Neuronal stem cell (in vitro differentiated cells): ENCODE measurements at regions not wholly inside any gene's neighbourhood (a gene's known extent, or its start where the extent isn't known, plus 50 kb on each side); places are given as distances from the start of the nearest gene placed in this dataset.

ENCODE experiments used
- DNase-seq: peaks from one replicate; pipeline ENCODE4 v3.0.0-alpha.2; 2013; ENCODE audit warnings: low spot score
- H2AFZ ChIP-seq: one replicate; pipeline ENCODE4 v1.6.1; 2013; ENCODE audit warnings: mild to moderate bottlenecking, low read length, inconsistent platforms
- H2AK5ac ChIP-seq: 2 replicates; pipeline ENCODE4 v1.6.1; 2013; ENCODE audit warnings: low read depth, mild to moderate bottlenecking, inconsistent platforms, low read length, moderate library complexity, mixed read lengths
- H2BK120ac ChIP-seq: 2 replicates; pipeline ENCODE4 v1.6.1; 2013; ENCODE audit warnings: low read depth, mild to moderate bottlenecking, inconsistent platforms, low read length, moderate library complexity, mixed read lengths
- H2BK12ac ChIP-seq: one replicate; pipeline ENCODE4 v1.6.1; 2013; ENCODE audit warnings: low read length, inconsistent platforms
- H2BK15ac ChIP-seq: 2 replicates; pipeline ENCODE4 v1.6.1; 2013; ENCODE audit warnings: mild to moderate bottlenecking, low read length, inconsistent platforms, mixed read lengths
- H2BK5ac ChIP-seq: one replicate; pipeline ENCODE4 v1.6.1; 2013; ENCODE audit warnings: inconsistent platforms, mild to moderate bottlenecking, low read length, moderate library complexity
- H3K14ac ChIP-seq: one replicate; pipeline ENCODE4 v1.6.1; 2013; ENCODE audit warnings: low read length, inconsistent platforms
- H3K18ac ChIP-seq: 2 replicates; pipeline ENCODE4 v1.6.1; 2013; ENCODE audit warnings: low read length, inconsistent platforms
- H3K23ac ChIP-seq: 2 replicates; pipeline ENCODE4 v1.6.1; 2013; ENCODE audit warnings: low read depth, mild to moderate bottlenecking, mixed read lengths, low read length, inconsistent platforms; ENCODE audit not compliant: poor library complexity
- H3K27ac ChIP-seq: replicated peaks from 3 replicates; pipeline ENCODE4 v1.5.1; 2013; ENCODE audit warnings: low read length, inconsistent platforms
- H3K27me3 ChIP-seq, 3 experiments: 2 replicates each; pipeline ENCODE4 v1.6.1; 2013; ENCODE audit warnings: low read length in 3 of 3, mild to moderate bottlenecking in 2 of 3, inconsistent platforms in 1 of 3, low read depth in 1 of 3, mixed read lengths in 1 of 3, moderate library complexity in 1 of 3; ENCODE audit not compliant: control insufficient read depth in 3 of 3, insufficient read depth in 3 of 3
- H3K36me3 ChIP-seq, 2 donors: replicated peaks in 1 of 2; 2 replicates each; pipeline ENCODE4 v1.6.1; 2013; ENCODE audit warnings: low read length in 2 of 2; ENCODE audit not compliant: control insufficient read depth in 2 of 2, insufficient read depth in 2 of 2
- H3K4ac ChIP-seq: 2 replicates; pipeline ENCODE4 v1.6.1; 2013; ENCODE audit warnings: inconsistent platforms, mild to moderate bottlenecking, low read length, moderate library complexity
- H3K4me1 ChIP-seq, 2 donors: 1 replicate in 1 of 2; 2 replicates in 1 of 2; pipeline ENCODE4 v1.6.1; 2013; ENCODE audit warnings: low read length in 2 of 2, low read depth in 1 of 2; ENCODE audit not compliant: control insufficient read depth in 2 of 2, insufficient read depth in 1 of 2
- H3K4me2 ChIP-seq: one replicate; pipeline ENCODE4 v1.6.1; 2013; ENCODE audit warnings: mild to moderate bottlenecking, low read length, inconsistent platforms; ENCODE audit not compliant: insufficient read depth, poor library complexity, severe bottlenecking
- H3K4me3 ChIP-seq, 2 donors: 2 replicates each; pipeline ENCODE4 v1.5.1; 2013; ENCODE audit warnings: low read length in 2 of 2, mild to moderate bottlenecking in 2 of 2, inconsistent platforms in 1 of 2, moderate library complexity in 1 of 2
- H3K79me1 ChIP-seq: one replicate; pipeline ENCODE4 v1.6.1; 2013; ENCODE audit warnings: low read depth, mild to moderate bottlenecking, inconsistent platforms, low read length, moderate library complexity
- H3K9ac ChIP-seq: one replicate; pipeline ENCODE4 v1.6.1; 2013; ENCODE audit warnings: mild to moderate bottlenecking, low read depth, low read length, inconsistent platforms; ENCODE audit not compliant: poor library complexity
- H3K9me3 ChIP-seq, 2 donors: replicated peaks in 1 of 2; 2 replicates each; pipeline versions ENCODE3 to v1.6.1; 2013; ENCODE audit warnings: low read length in 2 of 2, mild to moderate bottlenecking in 2 of 2, inconsistent platforms in 1 of 2, low read depth in 1 of 2, mixed read lengths in 1 of 2, moderate library complexity in 1 of 2; ENCODE audit not compliant: control insufficient read depth in 2 of 2, insufficient read depth in 1 of 2
- H4K8ac ChIP-seq: one replicate; pipeline ENCODE4 v1.6.1; 2013; ENCODE audit warnings: low read depth, mild to moderate bottlenecking, inconsistent platforms, low read length, moderate library complexity
- H4K91ac ChIP-seq: one replicate; pipeline ENCODE4 v1.6.1; 2013; ENCODE audit warnings: low read length, low read depth, mild to moderate bottlenecking, inconsistent platforms; ENCODE audit not compliant: poor library complexity
- WGBS, 2 donors: extraction: QIAGEN DNeasy Blood & Tissue Kit; methylation state at CpG; one replicate each; pipeline ENCODE4 v1.1.7; 2013; ENCODE audit warnings: missing lambda C conversion rate in 2 of 2, mixed read lengths in 1 of 2; ENCODE audit not compliant: insufficient read length in 2 of 2, insufficient replicate concordance in 1 of 2; ENCODE audit errors: extremely low coverage in 2 of 2; 5-methylcytosine and 5-hydroxymethylcytosine counted together

- Histone ChIP-seq H2AFZ (no peak overlapping the region), H3K23ac (no peak overlapping the region), H3K18ac (no peak overlapping the region), H4K91ac (no peak overlapping the region), H2BK120ac (no peak overlapping the region), H3K4me2 (no peak overlapping the region), H3K27me3 (no peaks in the 10 kb centered on the region), H2BK5ac (no peak overlapping the region), H2BK12ac (no peak overlapping the region), H3K14ac (no peak overlapping the region), H3K27ac (no peak overlapping the region), H4K8ac (no peak overlapping the region), H2AK5ac (no peak overlapping the region), H3K4me3 (no peak overlapping the region), H3K9ac (no peak overlapping the region), H2BK15ac (no peak overlapping the region), H3K36me3 (no peaks in the 10 kb centered on the region), H3K4ac (no peak overlapping the region), H3K4me1 (no peaks in the 10 kb centered on the region), H3K79me1 (no peaks in the 10 kb centered on the region), H3K9me3 (no peaks in the 10 kb centered on the region)
- no peak for DNase-seq
- no CpG with 5 or more reads among the region's 1 CpG for WGBS, 2 donors
These were observed 403.5 kb downstream of the DIPK2A start for GRCh38 chr3:144375088-144375487.

- WGBS, 2 donors = no CpG with 5 or more reads among the region's 4 CpGs
- Histone ChIP-seq H2BK15ac (no peak overlapping the region), H3K4ac (no peak overlapping the region), H3K27ac (no peak overlapping the region), H3K9ac (no peak overlapping the region), H2AFZ (no peak overlapping the region), H2BK120ac (no peak overlapping the region), H2BK5ac (no peak overlapping the region), H2AK5ac (no peak overlapping the region), H3K4me3 (no peak overlapping the region), H2BK12ac (no peak overlapping the region), H3K36me3 (no peaks in the 10 kb centered on the region), H3K23ac (no peak overlapping the region), H3K79me1 (no peaks in the 10 kb centered on the region), H3K4me2 (no peak overlapping the region), H3K14ac (no peak overlapping the region), H4K91ac (no peak overlapping the region), H3K9me3 (no peaks in the 10 kb centered on the region), H3K4me1 (no peaks in the 10 kb centered on the region), H4K8ac (no peak overlapping the region), H3K18ac (no peak overlapping the region), H3K27me3 (no peaks in the 10 kb centered on the region)
- no peak for DNase-seq
These were observed 409.2 kb downstream of the DIPK2A start for GRCh38 chr3:144380849-144381248.

GRCh38 chr3:144381607-144382006 lies 410.0 kb downstream of the DIPK2A start:
- Histone ChIP-seq H3K79me1 (no peaks in the 10 kb centered on the region), H2BK12ac (no peak overlapping the region), H2BK5ac (no peak overlapping the region), H3K27me3 (no peaks in the 10 kb centered on the region), H2BK120ac (no peak overlapping the region), H3K18ac (no peak overlapping the region), H3K4me1 (no peaks in the 10 kb centered on the region), H3K4ac (no peak overlapping the region), H4K8ac (no peak overlapping the region), H2BK15ac (no peak overlapping the region), H2AK5ac (no peak overlapping the region), H4K91ac (no peak overlapping the region), H3K4me2 (no peak overlapping the region), H3K23ac (no peak overlapping the region), H2AFZ (no peak overlapping the region), H3K9me3 (no peaks in the 10 kb centered on the region), H3K14ac (no peak overlapping the region), H3K9ac (no peak overlapping the region), H3K27ac (no peak overlapping the region), H3K36me3 (no peaks in the 10 kb centered on the region), H3K4me3 (no peak overlapping the region)
- no peak for DNase-seq
- WGBS, 2 donors = no CpG with 5 or more reads among the region's 3 CpGs

GRCh38 chr3:144384241-144384979 lies 412.8 kb downstream of the DIPK2A start:
- H2BK120ac ChIP-seq = no peak overlapping the region
- WGBS, 2 donors = no CpG with 5 or more reads among the region's 2 CpGs
- no peaks in the 10 kb centered on the region for H3K4me1 ChIP-seq
- no peaks in the 10 kb centered on the region for H3K27me3 ChIP-seq
- no peak overlapping the region for H4K8ac ChIP-seq
- H2AK5ac ChIP-seq = no peak overlapping the region
- H2BK12ac ChIP-seq = no peak overlapping the region
- H3K27ac ChIP-seq = no peak overlapping the region
- no peak overlapping the region for H3K4me3 ChIP-seq
- H3K23ac ChIP-seq = no peak overlapping the region
- H3K9ac ChIP-seq = no peak overlapping the region
- no peak overlapping the region for H2AFZ ChIP-seq
- H2BK5ac ChIP-seq = no peak overlapping the region
- H3K18ac ChIP-seq = no peak overlapping the region
- no peak for DNase-seq
- no peaks in the 10 kb centered on the region for H3K9me3 ChIP-seq
- H3K4ac ChIP-seq = no peak overlapping the region
- no peaks in the 10 kb centered on the region for H3K36me3 ChIP-seq
- H3K79me1 ChIP-seq = no peaks in the 10 kb centered on the region
- H4K91ac ChIP-seq = no peak overlapping the region
- no peak overlapping the region for H2BK15ac ChIP-seq
- no peak overlapping the region for H3K4me2 ChIP-seq
- H3K14ac ChIP-seq = no peak overlapping the region
